ENCODE measurements at regions not wholly inside any gene's neighbourhood (a gene's known extent, or its start where the extent isn't known, plus 50 kb on each side); places are given as distances from the start of the nearest gene placed in this dataset.

GRCh38 chr3:117932441-117932840 is 1102.2 kb downstream of the IGSF11 start:
- H3K9me3 Mint-ChIP-seq (ENCODE audit: low read depth, unreplicated experiment), result no peaks in the 10 kb centered on the region
- no peaks in the 10 kb centered on the region for H3K27me3 Mint-ChIP-seq (ENCODE audit: unreplicated experiment)
- DNase-seq, result no peak
- no TSS peak for BruUV-seq (replicated peaks)
- H3K4me3 Mint-ChIP-seq (ENCODE audit: low read depth, unreplicated experiment), result no peak overlapping the region
- intact Hi-C loops (cut with micrococcal nuclease; ENCODE audit: unreplicated experiment), result loop anchor here (10.0 kb wide), 1 partner anchor 1788 kb away; no protein-coding TSS in a partner anchor
- no peak overlapping the region for H3K27ac Mint-ChIP-seq (ENCODE audit: unreplicated experiment)
- TF ChIP-seq, protein P1, sequence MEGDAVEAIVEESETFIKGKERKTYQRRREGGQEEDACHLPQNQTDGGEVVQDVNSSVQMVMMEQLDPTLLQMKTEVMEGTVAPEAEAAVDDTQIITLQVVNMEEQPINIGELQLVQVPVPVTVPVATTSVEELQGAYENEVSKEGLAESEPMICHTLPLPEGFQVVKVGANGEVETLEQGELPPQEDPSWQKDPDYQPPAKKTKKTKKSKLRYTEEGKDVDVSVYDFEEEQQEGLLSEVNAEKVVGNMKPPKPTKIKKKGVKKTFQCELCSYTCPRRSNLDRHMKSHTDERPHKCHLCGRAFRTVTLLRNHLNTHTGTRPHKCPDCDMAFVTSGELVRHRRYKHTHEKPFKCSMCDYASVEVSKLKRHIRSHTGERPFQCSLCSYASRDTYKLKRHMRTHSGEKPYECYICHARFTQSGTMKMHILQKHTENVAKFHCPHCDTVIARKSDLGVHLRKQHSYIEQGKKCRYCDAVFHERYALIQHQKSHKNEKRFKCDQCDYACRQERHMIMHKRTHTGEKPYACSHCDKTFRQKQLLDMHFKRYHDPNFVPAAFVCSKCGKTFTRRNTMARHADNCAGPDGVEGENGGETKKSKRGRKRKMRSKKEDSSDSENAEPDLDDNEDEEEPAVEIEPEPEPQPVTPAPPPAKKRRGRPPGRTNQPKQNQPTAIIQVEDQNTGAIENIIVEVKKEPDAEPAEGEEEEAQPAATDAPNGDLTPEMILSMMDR (IDR thresholded peaks at IDR 0.05; ENCODE audit: unreplicated experiment), result no peak
- H3K4me1 Mint-ChIP-seq (ENCODE audit: low read depth, unreplicated experiment), result no peaks in the 10 kb centered on the region
- CTCF ChIA-PET, result interaction anchor here (1.5 kb wide), 1 partner anchor 9 kb away, joined by 4 read pairs; no protein-coding TSS in a partner anchor
- H3K36me3 Mint-ChIP-seq (ENCODE audit: insufficient read depth, unreplicated experiment), result no peaks in the 10 kb centered on the region

DNA sequence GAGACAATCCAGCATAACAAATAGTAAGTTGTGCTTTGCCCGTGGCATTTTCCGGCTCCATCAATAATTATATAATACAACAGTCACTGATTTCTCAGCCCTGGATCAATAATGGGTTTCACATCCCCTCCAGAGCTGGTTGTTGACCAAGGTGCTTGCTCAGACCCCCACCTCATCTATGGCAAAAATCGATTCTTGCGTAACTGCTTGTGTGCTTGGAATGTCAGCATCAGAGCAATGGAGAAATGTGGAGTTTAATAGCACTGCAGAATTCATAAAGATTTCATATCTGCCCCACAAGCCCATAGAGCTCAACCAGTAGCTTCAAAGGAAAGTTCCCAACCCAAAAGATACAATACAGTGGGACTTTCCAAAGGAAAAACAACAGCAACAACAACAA is 1098.5 kb downstream of the IGSF11 start:
- Mint-ChIP-seq H3K4me3 (ENCODE audit: low read depth, unreplicated experiment) (no peak overlapping the region), H3K27me3 (ENCODE audit: unreplicated experiment) (no peaks in the 10 kb centered on the region), H3K9me3 (ENCODE audit: low read depth, unreplicated experiment) (peaks cover 8% of the 10 kb centered on the region), H3K27ac (ENCODE audit: unreplicated experiment) (no peak overlapping the region), H3K36me3 (ENCODE audit: insufficient read depth, unreplicated experiment) (no peaks in the 10 kb centered on the region), H3K4me1 (ENCODE audit: low read depth, unreplicated experiment) (no peaks in the 10 kb centered on the region)
- CTCF ChIA-PET, result no interaction called here
- intact Hi-C loops (cut with micrococcal nuclease; ENCODE audit: unreplicated experiment), result loop anchor here (10.0 kb wide), 1 partner anchor 1791 kb away; no protein-coding TSS in a partner anchor
- no TSS peak for BruUV-seq (replicated peaks)
- TF ChIP-seq, protein P1 (IDR thresholded peaks at IDR 0.05; ENCODE audit: unreplicated experiment), result no peak
- DNase-seq, result no peak

DNA sequence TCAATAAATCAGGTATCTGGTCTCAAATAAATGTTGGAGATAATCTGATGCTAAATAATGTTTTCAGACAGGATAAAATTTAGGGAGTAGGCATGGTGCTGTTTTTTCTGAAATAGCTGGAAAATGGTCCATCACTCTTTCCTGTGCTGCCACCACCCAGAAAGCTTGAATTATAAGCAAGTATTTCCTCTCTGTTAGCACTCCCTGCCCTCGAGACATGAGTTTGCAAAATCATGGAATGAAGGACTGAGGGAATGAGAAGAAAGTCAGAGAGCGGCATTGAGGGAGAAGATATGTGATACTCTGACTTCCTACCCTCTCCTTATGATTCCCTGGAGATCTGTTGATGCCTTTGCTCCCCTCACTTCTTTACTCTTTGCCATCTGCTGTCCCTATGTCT is 1095.7 kb downstream of the IGSF11 start:
- no peak overlapping the region for H3K4me3 Mint-ChIP-seq (ENCODE audit: low read depth, unreplicated experiment)
- intact Hi-C loops (cut with micrococcal nuclease; ENCODE audit: unreplicated experiment), result loop anchor here (10.0 kb wide), 1 partner anchor 1794 kb away; no protein-coding TSS in a partner anchor
- DNase-seq, result no peak
- H3K36me3 Mint-ChIP-seq (ENCODE audit: insufficient read depth, unreplicated experiment), result no peaks in the 10 kb centered on the region
- no peaks in the 10 kb centered on the region for H3K4me1 Mint-ChIP-seq (ENCODE audit: low read depth, unreplicated experiment)
- peaks cover 8% of the 10 kb centered on the region for H3K9me3 Mint-ChIP-seq (ENCODE audit: low read depth, unreplicated experiment)
- no peak overlapping the region for H3K27ac Mint-ChIP-seq (ENCODE audit: unreplicated experiment)
- TF ChIP-seq, protein P1 (IDR thresholded peaks at IDR 0.05; ENCODE audit: unreplicated experiment), result no peak
- CTCF ChIA-PET, result no interaction called here
- no TSS peak for BruUV-seq (replicated peaks)
- H3K27me3 Mint-ChIP-seq (ENCODE audit: unreplicated experiment), result no peaks in the 10 kb centered on the region

DNA sequence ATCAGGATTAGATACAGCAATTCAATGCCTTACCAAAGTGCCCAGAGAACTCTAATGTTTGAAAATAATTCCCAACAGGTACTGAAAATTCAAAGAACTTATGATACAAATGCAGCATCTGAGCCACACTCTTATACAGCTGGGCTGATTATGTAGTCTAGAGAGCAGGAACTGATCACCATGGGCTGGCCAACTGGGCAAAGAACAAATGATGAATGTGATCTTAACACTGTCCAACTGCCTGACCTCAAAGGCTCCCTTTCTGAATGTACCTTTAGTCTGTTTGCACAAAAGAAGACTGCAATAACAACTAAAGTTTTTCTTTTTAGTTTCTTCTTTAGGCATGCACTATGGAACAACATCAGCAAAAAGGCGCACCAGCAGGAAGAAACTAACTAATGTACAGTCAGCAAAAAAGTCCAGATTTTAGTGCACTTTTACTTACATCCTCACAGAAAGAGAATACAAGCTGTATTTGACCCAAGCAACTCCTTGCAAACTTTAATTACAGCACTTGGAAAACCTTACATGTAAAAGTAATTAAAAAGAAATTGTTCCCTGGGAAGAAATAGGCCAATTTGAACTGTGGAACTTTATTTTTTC is 1095.1 kb downstream of the IGSF11 start:
- no peak overlapping the region for H3K4me3 Mint-ChIP-seq (ENCODE audit: low read depth, unreplicated experiment)
- BruUV-seq (replicated peaks), result no TSS peak
- H3K4me1 Mint-ChIP-seq (ENCODE audit: low read depth, unreplicated experiment), result no peaks in the 10 kb centered on the region
- TF ChIP-seq, protein P1 (IDR thresholded peaks at IDR 0.05; ENCODE audit: unreplicated experiment), result no peak
- H3K27me3 Mint-ChIP-seq (ENCODE audit: unreplicated experiment), result no peaks in the 10 kb centered on the region
- peaks cover 8% of the 10 kb centered on the region for H3K9me3 Mint-ChIP-seq (ENCODE audit: low read depth, unreplicated experiment)
- CTCF ChIA-PET, result interaction anchor here (0.5 kb wide), 1 partner anchor 576 kb away, joined by 5 read pairs; no protein-coding TSS in a partner anchor
- intact Hi-C loops (cut with micrococcal nuclease; ENCODE audit: unreplicated experiment), result loop anchor here (10.0 kb wide), 1 partner anchor 1795 kb away; no protein-coding TSS in a partner anchor
- DNase-seq, result no peak
- H3K27ac Mint-ChIP-seq (ENCODE audit: unreplicated experiment), result no peak overlapping the region
- H3K36me3 Mint-ChIP-seq (ENCODE audit: insufficient read depth, unreplicated experiment), result no peaks in the 10 kb centered on the region
